NB4 (cell line): ENCODE measurements at regions not wholly inside any gene's neighbourhood (a gene's known extent, or its start where the extent isn't known, plus 50 kb on each side); places are given as distances from the start of the nearest gene placed in this dataset.

Experiments used
- CTCF ChIP-seq: IDR thresholded peaks from one replicate; pipeline ENCODE4 v1.5.1; 2012; ENCODE audit warnings: low read depth, low read length
- POLR2A ChIP-seq: IDR thresholded peaks from 2 replicates; pipeline ENCODE4 v1.6.1; 2011; ENCODE audit warnings: mild to moderate bottlenecking; ENCODE audit not compliant: insufficient read length; ENCODE audit errors: extremely low read depth

GRCh38 chr16:13852827-13853226 is 67.1 kb upstream of the ERCC4 start:
- no peak for TF ChIP-seq CTCF
- TF ChIP-seq POLR2A, result no peak
